NCI-H2029 treated with DMSO at 0.1 percent for 48 hours (cell line): ENCODE measurements at regions not wholly inside any gene's neighbourhood (a gene's known extent, or its start where the extent isn't known, plus 50 kb on each side); places are given as distances from the start of the nearest gene placed in this dataset.

ENCODE experiments used
- DNase-seq: peaks from one replicate; lab custom pipeline; 2025; lab: John Stamatoyannopoulos, UW

DNA sequence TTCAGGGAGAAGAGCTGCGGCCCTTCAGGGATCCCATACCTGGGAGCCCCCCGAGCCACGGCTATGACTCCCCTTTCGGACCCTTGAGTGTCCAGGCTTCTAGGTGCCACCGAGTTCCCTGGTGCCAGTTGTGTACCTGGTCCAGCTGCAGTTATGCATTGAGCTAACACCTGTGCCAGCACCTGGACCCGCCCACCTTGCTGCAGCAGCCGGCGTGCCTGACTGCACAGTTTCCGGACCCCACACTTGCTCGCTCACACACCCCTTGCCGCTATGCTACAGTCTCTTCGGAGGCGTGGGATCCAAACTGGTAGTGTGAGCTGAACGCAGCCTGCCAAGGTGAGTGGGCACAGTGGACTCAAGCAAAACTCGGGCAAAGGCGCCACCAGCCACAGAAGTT lies 284.5 kb upstream of the ROBO1 start:
- no peak for DNase-seq

GRCh38 chr3:80051602-80051962 lies 283.8 kb upstream of the ROBO1 start:
- DNase-seq: no peak

DNA sequence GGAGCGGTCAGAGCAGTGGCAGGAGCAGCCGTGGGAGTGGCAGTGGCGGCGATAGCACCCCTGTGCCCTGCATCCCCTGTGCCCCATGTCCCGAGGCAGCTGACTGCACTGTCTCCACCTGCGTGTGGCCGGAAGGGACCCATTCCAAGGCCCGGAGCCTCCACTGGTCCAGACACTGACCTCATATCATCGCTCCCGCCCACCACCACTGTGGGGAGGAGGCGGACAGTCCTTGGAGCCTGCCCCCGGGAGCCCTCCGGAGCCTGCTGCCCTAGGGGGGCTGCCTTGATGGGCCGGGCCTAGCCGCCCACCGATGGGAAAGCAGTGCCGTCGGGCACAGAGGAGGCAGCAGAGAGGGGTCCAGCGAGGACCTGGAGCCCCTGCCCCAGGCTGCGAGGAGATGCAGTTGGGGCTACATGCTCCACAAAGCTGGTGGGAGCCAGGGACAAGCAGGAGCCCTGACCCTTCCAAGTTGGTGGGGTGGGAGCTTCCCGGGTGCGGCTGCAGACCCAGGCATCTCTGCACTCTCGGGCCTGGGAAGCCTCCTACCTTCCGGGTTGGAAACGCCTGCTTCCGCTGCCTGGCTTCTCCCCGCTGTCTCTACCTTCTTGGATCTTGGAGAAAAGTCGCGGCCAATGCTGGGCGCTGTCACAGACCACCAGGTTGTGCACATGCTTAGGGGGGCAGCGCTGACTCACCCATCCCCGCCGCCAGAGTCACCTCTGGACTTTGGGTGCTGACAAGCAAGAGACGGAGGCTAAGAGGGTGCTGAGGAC lies 283.2 kb upstream of the ROBO1 start:
- DNase-seq: no peak

DNA sequence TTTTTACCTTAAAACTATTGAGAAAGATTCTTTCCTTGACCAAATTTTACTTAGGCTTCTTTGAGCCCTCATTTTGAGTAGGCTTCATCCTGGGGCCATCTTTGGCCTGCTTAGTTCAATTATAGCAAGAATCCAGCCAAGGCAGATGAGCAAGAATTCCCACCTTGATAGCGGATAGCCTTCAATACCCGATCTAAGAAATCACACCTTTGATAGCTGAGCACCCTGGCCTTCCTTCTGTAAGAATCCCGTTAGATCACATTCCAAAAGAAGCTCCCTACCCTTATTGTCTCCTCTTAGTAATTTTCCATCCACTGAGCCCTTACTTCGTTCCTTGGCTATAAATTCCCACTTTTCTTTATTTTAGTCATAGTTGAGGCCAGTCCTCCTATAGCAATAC lies 275.4 kb upstream of the ROBO1 start:
- DNase-seq: no peak

DNA sequence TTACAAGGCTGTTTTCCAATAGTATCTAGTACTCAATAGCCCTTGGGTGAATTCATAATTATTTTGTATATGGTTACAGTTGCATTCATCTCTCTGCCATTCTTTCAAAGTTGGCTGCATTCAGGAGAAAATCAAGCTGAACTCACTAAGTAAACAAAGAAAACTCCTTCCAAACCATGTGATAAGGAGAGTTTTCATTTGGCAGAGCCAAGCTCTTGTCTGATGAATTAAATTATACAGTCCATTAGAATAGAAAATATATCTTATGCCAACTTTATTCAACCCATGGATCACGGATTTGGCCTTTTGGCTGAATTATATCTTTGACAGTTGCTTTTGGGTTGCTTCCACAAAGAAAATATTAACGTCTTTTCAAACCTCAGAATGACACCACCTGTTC lies 272.3 kb upstream of the ROBO1 start:
- no peak for DNase-seq

GRCh38 chr3:80036176-80036575 lies 268.4 kb upstream of the ROBO1 start:
- DNase-seq: no peak

GRCh38 chr3:80035021-80035420 lies 267.2 kb upstream of the ROBO1 start:
- DNase-seq: no peak

GRCh38 chr3:80023010-80023409 lies 255.2 kb upstream of the ROBO1 start:
- no peak for DNase-seq

DNA sequence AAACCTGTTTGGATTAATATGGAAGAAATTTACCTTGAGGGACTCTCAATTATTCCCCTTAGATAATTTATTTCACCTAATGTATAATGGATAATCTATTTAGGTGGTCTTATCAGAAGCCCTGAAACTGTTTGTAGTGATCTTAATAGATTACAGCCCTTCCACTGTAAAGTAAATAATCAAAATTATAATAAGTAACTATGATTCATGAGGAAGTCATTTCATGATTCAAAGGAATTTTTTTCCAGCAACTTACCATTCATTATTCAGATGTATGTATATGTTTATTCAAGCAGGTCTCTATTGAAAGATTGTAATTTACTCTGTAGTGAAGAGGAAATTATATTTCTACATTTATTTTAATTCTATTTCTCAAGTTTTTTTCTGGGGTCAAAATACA lies 250.6 kb upstream of the ROBO1 start:
- no peak for DNase-seq

DNA sequence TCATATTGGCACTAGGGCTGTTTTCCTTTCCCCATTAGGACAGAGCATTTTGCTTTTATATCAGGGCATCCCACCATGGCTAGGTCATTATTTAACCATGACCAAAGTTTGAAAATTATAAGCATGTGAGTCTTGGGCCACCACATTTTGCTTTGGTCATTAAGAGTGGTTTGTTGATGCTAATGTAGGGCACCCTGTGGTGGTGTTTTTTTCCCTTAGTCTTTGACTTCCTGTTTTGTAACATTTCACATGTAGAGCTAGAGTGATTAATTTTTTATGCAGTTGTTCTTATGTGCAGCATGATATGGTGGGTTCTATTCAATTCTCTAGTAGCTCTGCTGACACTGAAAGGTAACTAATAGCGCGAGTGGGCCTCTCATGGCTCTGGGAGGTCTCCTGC lies 249.6 kb upstream of the ROBO1 start:
- no peak for DNase-seq

- DNase-seq: no peak
These were observed 246.8 kb upstream of the ROBO1 start for GRCh38 chr3:80014576-80014975.

DNA sequence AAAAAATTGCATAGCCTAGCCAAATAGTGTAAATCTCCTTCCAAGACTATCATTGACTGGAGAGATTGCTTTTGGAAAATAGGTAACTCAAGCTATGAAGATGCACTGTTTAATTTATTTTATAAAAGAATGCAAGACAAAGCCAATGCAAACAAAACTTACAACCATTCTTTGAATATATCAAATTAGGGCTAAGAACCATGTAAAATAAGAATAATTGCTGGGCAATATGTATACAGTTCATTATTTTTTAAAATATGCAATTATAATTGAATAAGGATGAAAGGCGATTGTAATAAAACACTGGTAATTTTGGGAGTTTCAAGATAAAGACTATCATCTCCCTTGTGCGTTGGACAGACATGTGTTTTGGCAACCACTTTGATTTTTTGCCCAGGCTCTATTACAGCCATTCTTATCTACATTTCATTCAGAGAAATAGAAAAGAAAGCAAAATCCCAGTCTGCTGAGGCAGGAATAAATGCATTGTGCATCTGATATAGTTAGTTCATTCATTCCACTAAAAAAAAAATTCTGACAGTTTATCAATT lies 242.3 kb upstream of the ROBO1 start:
- DNase-seq: no peak

GRCh38 chr3:80007522-80007921 lies 239.7 kb upstream of the ROBO1 start:
- no peak for DNase-seq

- no peak for DNase-seq
These were observed 238.5 kb upstream of the ROBO1 start for GRCh38 chr3:80006315-80006714.

DNA sequence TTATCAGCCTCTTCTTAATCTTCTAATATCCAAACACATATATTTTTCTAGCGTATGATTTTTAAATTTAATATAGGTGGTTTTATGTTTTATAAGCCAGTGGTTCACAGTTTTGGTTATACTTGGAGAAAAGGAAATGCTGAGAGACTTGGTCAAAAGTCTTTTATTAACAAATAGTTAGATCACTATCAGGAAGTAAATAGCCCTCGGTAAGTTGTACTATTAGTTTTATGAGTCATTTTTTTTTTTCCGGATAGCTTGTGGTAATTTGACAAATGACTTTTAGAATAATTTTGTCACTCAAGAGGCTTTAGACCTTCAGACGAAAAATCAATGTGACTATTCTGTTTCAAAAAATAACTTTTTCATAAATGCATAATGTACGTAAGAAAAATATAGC lies 232.2 kb upstream of the ROBO1 start:
- DNase-seq: no peak

- no peak for DNase-seq
These were observed 226.6 kb upstream of the ROBO1 start for GRCh38 chr3:79994397-79994796.

GRCh38 chr3:79986338-79986737 lies 218.5 kb upstream of the ROBO1 start:
- no peak for DNase-seq

- DNase-seq: no peak
These were observed 218.0 kb upstream of the ROBO1 start for GRCh38 chr3:79985816-79986215.

DNA sequence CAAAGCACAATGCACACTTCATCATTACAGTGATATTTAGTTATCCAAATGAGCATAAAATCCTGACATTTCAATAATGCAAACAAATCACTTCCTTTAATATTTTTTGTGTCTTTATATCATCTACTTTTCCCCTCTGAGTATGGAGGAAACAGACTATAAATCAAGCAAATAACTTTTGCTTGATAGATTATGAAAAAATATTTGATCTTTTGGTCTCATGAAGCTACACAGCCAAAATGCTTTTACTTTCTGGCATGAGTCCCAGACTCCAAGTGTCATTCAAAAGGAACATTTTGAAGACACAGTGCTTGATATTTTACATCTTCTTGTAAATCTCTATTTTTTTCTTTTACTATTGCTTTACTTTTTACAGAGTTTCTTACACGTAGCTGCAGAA lies 215.3 kb upstream of the ROBO1 start:
- no peak for DNase-seq

DNA sequence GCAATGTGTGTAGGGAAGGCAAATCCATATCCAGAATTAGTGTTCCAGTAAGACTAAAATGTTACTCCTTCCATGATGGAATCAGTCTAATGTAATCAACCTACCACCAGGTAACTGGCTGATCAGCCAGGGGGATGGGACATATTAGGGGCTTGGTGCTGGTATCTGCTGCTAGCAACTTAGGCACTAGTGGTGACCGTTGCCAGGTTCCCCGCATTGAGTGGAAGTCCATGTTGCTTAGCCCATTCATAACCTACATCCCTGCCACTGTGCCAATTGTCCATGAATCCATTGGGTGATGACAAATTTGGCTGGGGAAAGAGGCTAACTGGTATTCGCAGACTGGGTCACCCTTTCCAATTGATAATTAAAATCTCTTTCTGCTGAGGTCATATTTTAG lies 212.2 kb upstream of the ROBO1 start:
- DNase-seq: no peak

- no peak for DNase-seq
These were observed 208.7 kb upstream of the ROBO1 start for GRCh38 chr3:79976466-79976865.

GRCh38 chr3:79973917-79974595 lies 206.3 kb upstream of the ROBO1 start:
- no peak for DNase-seq

DNA sequence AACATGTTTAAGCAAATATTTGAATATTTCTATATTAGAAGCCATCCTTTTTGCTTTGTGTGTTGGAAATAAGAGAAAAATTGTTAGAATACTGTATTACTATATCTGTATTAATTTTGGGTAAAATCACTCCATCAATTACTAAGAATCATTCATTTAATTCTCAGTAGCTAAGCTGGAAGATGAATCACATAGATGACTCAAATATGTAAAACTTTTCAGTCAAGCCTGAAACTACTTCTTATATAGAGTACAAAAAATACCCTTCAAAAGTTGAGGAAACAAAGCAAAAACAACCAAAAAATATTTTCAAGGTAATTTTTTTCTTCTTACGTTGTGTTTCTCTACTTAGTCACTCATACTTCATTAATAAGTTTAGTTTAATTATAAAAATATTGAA lies 205.7 kb upstream of the ROBO1 start:
- no peak for DNase-seq

GRCh38 chr3:79968418-79968817 lies 200.6 kb upstream of the ROBO1 start:
- DNase-seq: no peak
